Panc1 (cell line): ENCODE measurements at regions not wholly inside any gene's neighbourhood (a gene's known extent, or its start where the extent isn't known, plus 50 kb on each side); places are given as distances from the start of the nearest gene placed in this dataset.

Source experiments
- ATAC-seq: fragments of 200-7000 bp; cut with Tn5 transposase; 2 replicates; pipeline ENCODE4 v1.9.1; 2020; ENCODE audit warnings: mild to moderate bottlenecking, moderate library complexity
- BruUV-seq: library from RNA; stranded (reverse); fragments of 400-500 nt; replicated peaks from 2 replicates; lab custom pipeline; 2021; lab: Mats Ljungman, UMichigan
- CTCF ChIA-PET: fragments of 300-600 bp; sonication (Branson Sonifier 250); formaldehyde crosslinking; loops from one replicate; lab custom pipeline; 2022; ENCODE audit warnings: antibody characterized with exemption; lab: Charles Lee
- POLR2A ChIA-PET: fragments of 300-600 bp; sonication (Branson Sonifier 250); formaldehyde crosslinking; loops from one replicate; lab custom pipeline; 2022; ENCODE audit warnings: antibody characterized with exemption; lab: Charles Lee
- DNase-seq: peaks from one replicate; pipeline ENCODE4 v3.0.0-alpha.2; 2010; ENCODE audit warnings: low read depth, low spot score
- H3K27ac ChIP-seq: 2 replicates; pipeline ENCODE4 v1.5.1; 2011; ENCODE audit warnings: mild to moderate bottlenecking, low read length, inconsistent platforms
- H3K27me3 ChIP-seq: fragments of 200-500 bp; sonication (Bioruptor generic); 2 replicates; pipeline ENCODE4 v1.6.0; 2014; ENCODE audit warnings: low read length, inconsistent platforms; ENCODE audit not compliant: control insufficient read depth, insufficient read depth
- H3K36me3 ChIP-seq: fragments of 200-500 bp; sonication (Bioruptor generic); 2 replicates; pipeline ENCODE4 v1.5.1; 2014; ENCODE audit warnings: inconsistent platforms, mild to moderate bottlenecking, low read length, moderate library complexity; ENCODE audit not compliant: control insufficient read depth, insufficient read depth
- H3K4me1 ChIP-seq: 2 replicates; pipeline ENCODE4 v1.5.1; 2011; ENCODE audit warnings: inconsistent platforms, mild to moderate bottlenecking, low read length, moderate library complexity; ENCODE audit not compliant: control insufficient read depth, insufficient read depth
- H3K4me3 ChIP-seq, 2 experiments: 2 replicates each; pipeline ENCODE4 v1.5.1; 2011 to 2012; ENCODE audit warnings: low read depth in 2 of 2, low read length in 2 of 2, mild to moderate bottlenecking in 2 of 2, inconsistent platforms in 1 of 2, moderate library complexity in 1 of 2
- H3K9me3 ChIP-seq: fragments of 200-500 bp; sonication (Bioruptor generic); 2 replicates; pipeline ENCODE4 v1.5.1; 2014; ENCODE audit warnings: low read depth, mild to moderate bottlenecking, inconsistent platforms, low read length, moderate library complexity; ENCODE audit not compliant: control insufficient read depth, insufficient read depth
- POLR2AphosphoS5 ChIP-seq: IDR thresholded peaks from 2 replicates; pipeline ENCODE4 v1.6.1; 2012; ENCODE audit warnings: mild to moderate bottlenecking, low read depth, low read length, moderate library complexity
- SIN3A ChIP-seq: IDR thresholded peaks from 2 replicates; pipeline ENCODE4 v1.6.1; 2012; ENCODE audit warnings: low read depth, mild to moderate bottlenecking, low read length, moderate library complexity, borderline replicate concordance; ENCODE audit not compliant: insufficient read depth
- TCF7L2 ChIP-seq: IDR thresholded peaks from 2 replicates; pipeline ENCODE4 v1.6.1; 2011; ENCODE audit warnings: mild to moderate bottlenecking, low read depth, low read length, inconsistent platforms
- in situ Hi-C: cut with HindIII; loops from 2 replicates; pipeline ENCODE4 v1.10.0; 2016; ENCODE audit warnings: low sequenced_read_pairs, low pct_unique_long_range_greater_than_20kb
- intact Hi-C: fragments of 100-400 bp; cut with micrococcal nuclease; formaldehyde crosslinking; loops from one replicate; pipeline ENCODE4 v1.10.0; 2022; ENCODE audit not compliant: unreplicated experiment
- TF ChIP-seq, protein P1 (sequence below), 2 experiments: IDR thresholded peaks; 2 replicates each; pipeline ENCODE4 v1.6.1; 2011 to 2012; ENCODE audit warnings: low read depth in 2 of 2, control low read depth in 1 of 2, low read length in 1 of 2, mild to moderate bottlenecking in 1 of 2, moderate library complexity in 1 of 2; ENCODE audit not compliant: insufficient read depth in 1 of 2
- TF ChIP-seq, protein P2 (sequence below): fragments of 450-650 bp; IDR thresholded peaks from 2 replicates; pipeline ENCODE4 v1.5.1; 2017; ENCODE audit warnings: mild to moderate bottlenecking

DNA sequence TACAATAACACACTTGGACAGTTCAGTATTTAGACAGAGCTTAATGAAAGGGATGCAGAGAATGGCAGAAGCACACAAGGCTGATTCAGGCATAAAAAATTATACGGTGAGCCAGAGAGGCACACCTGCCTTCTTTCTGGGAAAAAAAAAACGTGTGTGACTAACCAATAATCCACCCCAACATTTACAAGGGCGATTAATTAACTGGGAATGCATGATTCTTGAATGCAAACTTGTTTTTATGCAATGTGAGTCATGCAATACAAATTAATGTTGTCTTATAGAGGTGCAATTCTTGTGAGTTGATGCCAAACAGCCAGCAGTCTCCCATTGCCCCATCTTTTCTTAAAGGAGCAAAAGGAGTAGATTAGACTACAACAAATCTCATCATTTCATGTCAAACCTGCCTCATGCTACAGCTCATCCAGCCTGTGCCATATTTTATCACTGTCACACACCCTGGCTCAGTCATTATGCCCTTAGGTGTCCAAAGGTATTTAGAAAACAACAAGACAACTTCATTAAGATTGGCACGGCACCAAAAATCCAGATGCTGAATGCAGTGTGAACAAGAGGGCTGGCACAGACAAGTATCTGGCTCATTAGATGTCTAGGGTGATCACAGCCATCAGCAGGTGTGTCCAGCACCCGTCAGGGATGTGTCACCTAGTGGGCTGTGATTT lies 721.1 kb downstream of the EFNB2 start:
- no peaks in the 10 kb centered on the region for H3K4me1 ChIP-seq
- H3K27me3 ChIP-seq: no peaks in the 10 kb centered on the region
- intact Hi-C loops: no loop called here
- no peak for TF ChIP-seq TCF7L2
- TF ChIP-seq, protein P1, sequence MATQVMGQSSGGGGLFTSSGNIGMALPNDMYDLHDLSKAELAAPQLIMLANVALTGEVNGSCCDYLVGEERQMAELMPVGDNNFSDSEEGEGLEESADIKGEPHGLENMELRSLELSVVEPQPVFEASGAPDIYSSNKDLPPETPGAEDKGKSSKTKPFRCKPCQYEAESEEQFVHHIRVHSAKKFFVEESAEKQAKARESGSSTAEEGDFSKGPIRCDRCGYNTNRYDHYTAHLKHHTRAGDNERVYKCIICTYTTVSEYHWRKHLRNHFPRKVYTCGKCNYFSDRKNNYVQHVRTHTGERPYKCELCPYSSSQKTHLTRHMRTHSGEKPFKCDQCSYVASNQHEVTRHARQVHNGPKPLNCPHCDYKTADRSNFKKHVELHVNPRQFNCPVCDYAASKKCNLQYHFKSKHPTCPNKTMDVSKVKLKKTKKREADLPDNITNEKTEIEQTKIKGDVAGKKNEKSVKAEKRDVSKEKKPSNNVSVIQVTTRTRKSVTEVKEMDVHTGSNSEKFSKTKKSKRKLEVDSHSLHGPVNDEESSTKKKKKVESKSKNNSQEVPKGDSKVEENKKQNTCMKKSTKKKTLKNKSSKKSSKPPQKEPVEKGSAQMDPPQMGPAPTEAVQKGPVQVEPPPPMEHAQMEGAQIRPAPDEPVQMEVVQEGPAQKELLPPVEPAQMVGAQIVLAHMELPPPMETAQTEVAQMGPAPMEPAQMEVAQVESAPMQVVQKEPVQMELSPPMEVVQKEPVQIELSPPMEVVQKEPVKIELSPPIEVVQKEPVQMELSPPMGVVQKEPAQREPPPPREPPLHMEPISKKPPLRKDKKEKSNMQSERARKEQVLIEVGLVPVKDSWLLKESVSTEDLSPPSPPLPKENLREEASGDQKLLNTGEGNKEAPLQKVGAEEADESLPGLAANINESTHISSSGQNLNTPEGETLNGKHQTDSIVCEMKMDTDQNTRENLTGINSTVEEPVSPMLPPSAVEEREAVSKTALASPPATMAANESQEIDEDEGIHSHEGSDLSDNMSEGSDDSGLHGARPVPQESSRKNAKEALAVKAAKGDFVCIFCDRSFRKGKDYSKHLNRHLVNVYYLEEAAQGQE (IDR thresholded peaks at IDR 0.05; ENCODE audit: insufficient read depth in 1 of 2, low read depth in 2 of 2, low read length in 1 of 2): no peak
- TF ChIP-seq, protein P2, sequence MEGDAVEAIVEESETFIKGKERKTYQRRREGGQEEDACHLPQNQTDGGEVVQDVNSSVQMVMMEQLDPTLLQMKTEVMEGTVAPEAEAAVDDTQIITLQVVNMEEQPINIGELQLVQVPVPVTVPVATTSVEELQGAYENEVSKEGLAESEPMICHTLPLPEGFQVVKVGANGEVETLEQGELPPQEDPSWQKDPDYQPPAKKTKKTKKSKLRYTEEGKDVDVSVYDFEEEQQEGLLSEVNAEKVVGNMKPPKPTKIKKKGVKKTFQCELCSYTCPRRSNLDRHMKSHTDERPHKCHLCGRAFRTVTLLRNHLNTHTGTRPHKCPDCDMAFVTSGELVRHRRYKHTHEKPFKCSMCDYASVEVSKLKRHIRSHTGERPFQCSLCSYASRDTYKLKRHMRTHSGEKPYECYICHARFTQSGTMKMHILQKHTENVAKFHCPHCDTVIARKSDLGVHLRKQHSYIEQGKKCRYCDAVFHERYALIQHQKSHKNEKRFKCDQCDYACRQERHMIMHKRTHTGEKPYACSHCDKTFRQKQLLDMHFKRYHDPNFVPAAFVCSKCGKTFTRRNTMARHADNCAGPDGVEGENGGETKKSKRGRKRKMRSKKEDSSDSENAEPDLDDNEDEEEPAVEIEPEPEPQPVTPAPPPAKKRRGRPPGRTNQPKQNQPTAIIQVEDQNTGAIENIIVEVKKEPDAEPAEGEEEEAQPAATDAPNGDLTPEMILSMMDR: no peak
- TF ChIP-seq SIN3A: no peak
- TF ChIP-seq POLR2AphosphoS5: no peak
- no peak overlapping the region for H3K27ac ChIP-seq
- ChIA-PET POLR2A (no interaction called here), CTCF (no interaction called here)
- no peaks in the 10 kb centered on the region for H3K9me3 ChIP-seq
- DNase-seq: no peak
- no peak overlapping the region for H3K4me3 ChIP-seq
- in situ Hi-C loops: no loop called here
- no peaks in the 10 kb centered on the region for H3K36me3 ChIP-seq
- no peak for ATAC-seq
- BruUV-seq: no TSS peak

DNA sequence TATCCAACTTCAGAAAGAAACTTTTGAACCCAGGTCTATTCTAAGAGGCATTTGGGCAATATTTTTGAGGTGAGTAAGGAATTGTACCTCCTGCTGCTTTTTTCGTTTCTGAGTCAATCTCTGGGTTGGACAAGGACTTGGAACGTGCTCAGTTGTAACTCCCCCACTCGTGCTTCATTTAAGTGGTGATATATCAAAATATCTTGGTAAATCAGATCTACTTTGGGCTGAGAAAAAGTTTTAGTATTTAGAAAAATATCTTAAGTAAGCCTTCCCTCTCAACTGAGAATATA lies 728.9 kb downstream of the EFNB2 start:
- no peak for ATAC-seq
- POLR2A ChIA-PET: no interaction called here
- Histone ChIP-seq H3K27ac (no peak overlapping the region), H3K9me3 (no peaks in the 10 kb centered on the region), H3K4me1 (no peaks in the 10 kb centered on the region), H3K4me3 (no peak overlapping the region), H3K36me3 (no peaks in the 10 kb centered on the region), H3K27me3 (no peaks in the 10 kb centered on the region)
- BruUV-seq: no TSS peak
- intact Hi-C loops: no loop called here
- CTCF ChIA-PET: no interaction called here
- in situ Hi-C loops: no loop called here
- TF ChIP-seq, protein P1 (IDR thresholded peaks at IDR 0.05; ENCODE audit: insufficient read depth in 1 of 2, low read depth in 2 of 2, low read length in 1 of 2): no peak
- TF ChIP-seq POLR2AphosphoS5 (no peak), TCF7L2 (no peak), SIN3A (no peak)
- TF ChIP-seq, protein P2: no peak
- no peak for DNase-seq
